Activated naive CD4-positive, alpha-beta T cell treated with anti-CD3 and anti-CD28 coated beads for 36 hours (primary cell): ENCODE measurements at regions not wholly inside any gene's neighbourhood (a gene's known extent, or its start where the extent isn't known, plus 50 kb on each side); places are given as distances from the start of the nearest gene placed in this dataset.

Source experiments
- CTCF ChIA-PET: fragments of 350-600 bp; sonication (Branson Sonifier 250); formaldehyde crosslinking; loops from one replicate; lab custom pipeline; 2021; ENCODE audit warnings: antibody characterized with exemption; lab: Charles Lee
- DNase-seq: peaks from one replicate; pipeline ENCODE4 v3.0.0-alpha.2; 2020
- H3K27ac Mint-ChIP-seq: one replicate; pipeline ENCODE4 v1.8.0; 2021; ENCODE audit warnings: mild to moderate bottlenecking, mixed read lengths
- H3K27me3 Mint-ChIP-seq: one replicate; pipeline ENCODE4 v1.8.0; 2021; ENCODE audit warnings: low read depth, mixed read lengths
- H3K36me3 Mint-ChIP-seq: one replicate; pipeline ENCODE4 v1.8.0; 2021; ENCODE audit warnings: low read depth, mixed read lengths
- H3K4me1 Mint-ChIP-seq: one replicate; pipeline ENCODE4 v1.8.0; 2021; ENCODE audit warnings: low read depth, mixed read lengths
- H3K4me3 Mint-ChIP-seq: one replicate; pipeline ENCODE4 v1.8.0; 2021; ENCODE audit warnings: mild to moderate bottlenecking, moderate library complexity, mixed read lengths
- H3K9me3 Mint-ChIP-seq: one replicate; pipeline ENCODE4 v1.8.0; 2021; ENCODE audit warnings: mixed read lengths
- intact Hi-C: fragments of 100-400 bp; cut with micrococcal nuclease; formaldehyde crosslinking; loops from one replicate; pipeline ENCODE4 v1.15.1; 2023

- Mint-ChIP-seq H3K36me3 (no peaks in the 10 kb centered on the region), H3K27ac (no peak overlapping the region), H3K4me3 (no peak overlapping the region), H3K4me1 (peaks cover 11% of the 10 kb centered on the region), H3K9me3 (no peaks in the 10 kb centered on the region), H3K27me3 (no peaks in the 10 kb centered on the region)
- CTCF ChIA-PET = interaction anchor here (0.6 kb wide), 1 partner anchor 704 kb away, joined by 3 read pairs; no protein-coding TSS in a partner anchor
- intact Hi-C loops = no loop called here
- no peak for DNase-seq
These were observed 57.2 kb upstream of the ARID5B start for GRCh38 chr10:61844116-61844822.

- H3K9me3 Mint-ChIP-seq = no peaks in the 10 kb centered on the region
- no peaks in the 10 kb centered on the region for H3K36me3 Mint-ChIP-seq
- intact Hi-C loops = no loop called here
- H3K4me3 Mint-ChIP-seq = no peak overlapping the region
- H3K27me3 Mint-ChIP-seq = no peaks in the 10 kb centered on the region
- no peak for DNase-seq
- CTCF ChIA-PET = interaction anchor here (0.6 to 2.5 kb wide), 3 partner anchors 13 to 705 kb away, joined by 3 to 8 read pairs (median 3); no protein-coding TSS in a partner anchor
- H3K27ac Mint-ChIP-seq = no peak overlapping the region
- H3K4me1 Mint-ChIP-seq = peaks cover 11% of the 10 kb centered on the region
These were observed 56.1 kb upstream of the ARID5B start for GRCh38 chr10:61845196-61845949.

GRCh38 chr10:61845950-61846268 is 55.6 kb upstream of the ARID5B start:
- DNase-seq = no peak
- H3K9me3 Mint-ChIP-seq = no peaks in the 10 kb centered on the region
- no peak overlapping the region for H3K4me3 Mint-ChIP-seq
- intact Hi-C loops = no loop called here
- no peak overlapping the region for H3K27ac Mint-ChIP-seq
- H3K36me3 Mint-ChIP-seq = no peaks in the 10 kb centered on the region
- CTCF ChIA-PET = interaction anchor here (1.3 to 2.5 kb wide), 2 partner anchors 13 to 95 kb away, joined by 3 to 8 read pairs; no protein-coding TSS in a partner anchor
- no peaks in the 10 kb centered on the region for H3K27me3 Mint-ChIP-seq
- peaks cover 11% of the 10 kb centered on the region for H3K4me1 Mint-ChIP-seq

GRCh38 chr10:61846370-61847031 is 55.0 kb upstream of the ARID5B start:
- H3K9me3 Mint-ChIP-seq = no peaks in the 10 kb centered on the region
- H3K27ac Mint-ChIP-seq = no peak overlapping the region
- DNase-seq = no peak
- H3K36me3 Mint-ChIP-seq = no peaks in the 10 kb centered on the region
- no peak overlapping the region for H3K4me3 Mint-ChIP-seq
- intact Hi-C loops = no loop called here
- peaks cover 11% of the 10 kb centered on the region for H3K4me1 Mint-ChIP-seq
- CTCF ChIA-PET = interaction anchor here (1.3 to 2.5 kb wide), 2 partner anchors 12 to 96 kb away, joined by 3 to 8 read pairs; no protein-coding TSS in a partner anchor
- no peaks in the 10 kb centered on the region for H3K27me3 Mint-ChIP-seq

GRCh38 chr10:61847087-61847486 is 54.4 kb upstream of the ARID5B start:
- intact Hi-C loops = no loop called here
- Mint-ChIP-seq H3K9me3 (no peaks in the 10 kb centered on the region), H3K4me3 (no peak overlapping the region), H3K27ac (no peak overlapping the region), H3K27me3 (no peaks in the 10 kb centered on the region), H3K36me3 (no peaks in the 10 kb centered on the region), H3K4me1 (peaks cover 11% of the 10 kb centered on the region)
- CTCF ChIA-PET = interaction anchor here (2.5 kb wide), 1 partner anchor 96 kb away, joined by 8 read pairs; no protein-coding TSS in a partner anchor
- no peak for DNase-seq

GRCh38 chr10:61847640-61848039 is 53.9 kb upstream of the ARID5B start:
- Mint-ChIP-seq H3K9me3 (no peaks in the 10 kb centered on the region), H3K4me1 (peaks cover 11% of the 10 kb centered on the region), H3K36me3 (no peaks in the 10 kb centered on the region), H3K4me3 (no peak overlapping the region), H3K27me3 (no peaks in the 10 kb centered on the region), H3K27ac (no peak overlapping the region)
- DNase-seq = no peak
- CTCF ChIA-PET = interaction anchor here (2.5 kb wide), 1 partner anchor 97 kb away, joined by 8 read pairs; no protein-coding TSS in a partner anchor
- intact Hi-C loops = no loop called here

- H3K9me3 Mint-ChIP-seq = no peaks in the 10 kb centered on the region
- H3K27ac Mint-ChIP-seq = no peak overlapping the region
- no peaks in the 10 kb centered on the region for H3K36me3 Mint-ChIP-seq
- DNase-seq = no peak
- H3K27me3 Mint-ChIP-seq = no peaks in the 10 kb centered on the region
- H3K4me3 Mint-ChIP-seq = no peak overlapping the region
- H3K4me1 Mint-ChIP-seq = peaks cover 9% of the 10 kb centered on the region
- CTCF ChIA-PET = no interaction called here
- intact Hi-C loops = no loop called here
These were observed 51.1 kb upstream of the ARID5B start for GRCh38 chr10:61850376-61850775.
